GM18909 (cell line): ENCODE measurements at regions not wholly inside any gene's neighbourhood (a gene's known extent, or its start where the extent isn't known, plus 50 kb on each side); places are given as distances from the start of the nearest gene placed in this dataset.
"Not testable (repeated sequence)": the region's sequence is repeated elsewhere in the genome, so short reads cannot be mapped to it uniquely, and the experiment has no call there.

Experiments used
- ATAC-seq: cut with Tn5 transposase; IDR thresholded peaks from one replicate; pipeline ENCODE4 v1.9.1; 2021; ENCODE audit warnings: mild to moderate bottlenecking; ENCODE audit not compliant: unreplicated experiment, poor library complexity

DNA sequence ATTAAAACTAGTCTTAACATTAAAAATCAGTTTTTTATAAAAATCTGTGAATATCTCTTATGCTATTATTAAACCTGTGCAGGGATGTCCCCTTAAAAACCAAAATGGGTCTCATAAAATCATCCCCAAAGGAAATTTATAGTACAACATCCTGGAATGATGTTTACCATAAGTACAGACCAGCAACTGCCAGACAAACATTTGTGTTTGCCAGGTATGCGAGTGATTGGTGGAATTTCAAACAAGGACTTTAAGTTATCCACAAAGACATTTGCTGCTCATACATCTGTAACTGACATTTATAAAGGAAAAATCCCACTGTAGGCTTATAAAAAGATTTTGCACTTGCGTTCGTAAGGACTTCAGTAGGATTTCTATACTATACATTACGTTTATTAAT lies 1375.4 kb upstream of the WWC1 start:
- ATAC-seq: no peak

- ATAC-seq: no peak
Measured at GRCh38 chr5:166926138-166926537, 1365.3 kb upstream of the WWC1 start.

- ATAC-seq: not testable (repeated sequence)
Measured at GRCh38 chr5:166926806-166927475, 1364.5 kb upstream of the WWC1 start.

- ATAC-seq: no peak
Measured at GRCh38 chr5:166936351-166936750, 1355.1 kb upstream of the WWC1 start.

DNA sequence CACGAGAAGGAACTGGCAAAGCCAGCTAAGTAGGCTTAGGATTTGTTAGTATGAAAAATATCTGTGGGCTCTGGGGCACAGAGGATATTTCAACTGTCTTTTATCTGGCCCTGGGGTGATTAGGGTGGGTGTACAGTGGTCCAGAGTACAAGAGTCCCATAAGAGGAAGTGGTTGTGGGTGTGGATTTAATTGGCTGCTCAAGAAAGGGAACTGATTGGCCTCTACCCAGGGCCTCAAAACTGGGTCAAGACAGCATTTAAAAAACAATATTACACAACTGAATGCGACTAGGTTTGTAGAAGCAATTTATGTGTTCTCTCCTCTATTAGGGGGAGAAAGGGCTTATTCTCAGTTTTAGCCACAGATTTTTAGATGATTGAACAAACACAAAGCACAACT lies 1353.4 kb upstream of the WWC1 start:
- no peak for ATAC-seq

- no peak for ATAC-seq
Measured at GRCh38 chr5:166942948-166943347, 1348.5 kb upstream of the WWC1 start.

- no peak for ATAC-seq
Measured at GRCh38 chr5:166947045-166947444, 1344.4 kb upstream of the WWC1 start.

- ATAC-seq: no peak
Measured at GRCh38 chr5:166948679-166949078, 1342.8 kb upstream of the WWC1 start.

GRCh38 chr5:166952048-166952447 lies 1339.4 kb upstream of the WWC1 start:
- no peak for ATAC-seq

- no peak for ATAC-seq
Measured at GRCh38 chr5:166957782-166958181, 1333.7 kb upstream of the WWC1 start.

GRCh38 chr5:166959766-166960165 lies 1331.7 kb upstream of the WWC1 start:
- ATAC-seq: no peak

DNA sequence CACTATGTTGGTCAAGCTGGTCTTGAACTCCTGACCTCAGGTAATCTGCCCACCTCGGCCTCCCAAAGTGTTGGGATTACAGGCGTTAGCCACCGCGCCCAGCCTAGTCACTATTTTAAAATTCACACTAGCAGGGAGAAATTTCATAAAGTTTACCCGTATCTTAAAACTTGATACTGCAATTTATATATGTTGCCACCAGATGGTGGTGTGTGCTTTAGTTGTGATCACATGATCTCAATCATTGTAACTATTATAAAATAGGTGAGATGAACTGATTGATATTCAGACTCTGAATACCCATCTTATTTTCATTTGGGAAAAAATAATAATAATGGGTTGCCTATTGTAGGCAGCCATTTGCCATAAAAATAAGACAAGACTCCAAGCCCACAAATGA lies 1330.4 kb upstream of the WWC1 start:
- ATAC-seq: no peak

DNA sequence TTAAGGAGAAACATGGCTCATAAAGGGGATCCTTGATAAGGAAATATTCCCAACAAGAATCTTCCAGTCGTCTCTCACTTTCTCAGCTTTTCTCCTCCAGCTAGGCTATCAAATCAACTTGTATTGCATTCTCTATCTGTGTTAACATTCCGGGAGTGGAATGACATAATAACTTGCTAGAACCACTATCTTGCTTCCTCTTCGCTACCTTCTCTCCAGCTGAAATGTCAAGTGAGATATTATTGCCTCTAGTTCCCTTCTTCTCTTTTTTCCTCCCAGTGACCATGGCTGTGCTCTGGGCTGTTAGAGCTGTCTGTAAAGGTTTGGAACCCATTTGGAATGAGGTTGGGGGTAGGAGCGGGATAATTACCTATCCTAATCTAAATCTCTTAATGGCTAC lies 1329.5 kb upstream of the WWC1 start:
- no peak for ATAC-seq

DNA sequence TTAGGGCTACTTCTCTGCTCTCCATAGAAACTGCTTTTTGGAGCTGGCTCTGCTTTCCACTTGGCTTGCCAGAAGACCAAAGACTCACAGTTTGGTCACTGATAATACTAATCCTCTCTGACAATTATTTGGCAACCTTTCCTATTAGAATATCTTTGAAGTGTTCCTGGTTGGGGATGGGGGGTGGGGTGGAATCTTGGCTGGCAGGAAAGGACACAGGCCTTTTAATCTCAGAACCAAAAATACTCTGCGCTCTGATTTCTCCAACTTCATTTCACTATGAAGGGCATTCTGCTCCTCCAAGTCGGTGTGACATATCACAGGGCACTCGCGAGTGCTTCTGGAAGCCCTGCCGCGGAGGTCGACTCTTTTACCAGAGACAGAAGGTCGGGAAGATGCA lies 1329.0 kb upstream of the WWC1 start:
- ATAC-seq: no peak

DNA sequence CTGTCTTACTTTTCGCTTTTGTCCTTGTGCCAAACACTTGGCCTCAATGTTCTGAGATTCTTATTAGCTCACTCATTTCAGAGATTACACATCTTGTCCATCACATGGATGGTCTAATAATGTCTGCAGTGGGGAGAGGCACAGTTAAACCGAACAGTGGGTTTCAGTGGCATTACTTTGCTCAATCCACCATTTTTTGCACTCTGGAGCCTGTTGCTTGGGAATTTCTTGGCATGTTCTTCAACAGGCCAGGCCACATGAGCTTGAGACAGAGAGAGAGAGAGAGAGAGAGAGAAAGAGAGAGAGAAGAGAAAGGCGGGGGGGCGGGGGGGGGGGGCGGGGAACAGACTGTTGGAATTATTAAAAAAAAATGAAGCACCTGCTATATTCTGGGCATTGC lies 1327.8 kb upstream of the WWC1 start:
- no peak for ATAC-seq

DNA sequence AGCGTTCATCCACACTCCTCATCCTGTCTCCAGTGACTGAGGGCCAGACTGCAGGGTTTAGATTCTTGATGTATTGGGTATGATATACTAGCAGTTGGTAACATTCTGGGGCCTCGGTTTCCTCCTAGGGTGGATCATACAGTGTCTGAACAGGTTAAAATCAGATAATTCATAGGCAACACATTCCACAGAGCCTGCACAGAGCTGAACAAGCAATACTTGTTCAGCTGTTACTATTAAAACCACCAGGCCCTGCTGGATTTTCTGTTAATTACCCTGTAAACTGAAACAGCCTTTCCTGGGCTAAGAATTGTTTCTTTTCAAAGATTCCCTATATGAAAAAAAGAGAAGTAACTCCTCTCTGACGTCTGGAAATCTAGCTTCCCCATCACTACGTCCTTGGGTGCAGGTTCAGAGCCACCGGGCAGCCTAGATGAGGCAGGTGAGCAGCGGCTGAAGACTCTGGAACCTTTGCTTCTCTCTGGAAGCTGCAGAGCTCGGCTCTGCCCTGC lies 1313.5 kb upstream of the WWC1 start:
- ATAC-seq: no peak

GRCh38 chr5:166979307-166979895 lies 1312.0 kb upstream of the WWC1 start:
- no peak for ATAC-seq

DNA sequence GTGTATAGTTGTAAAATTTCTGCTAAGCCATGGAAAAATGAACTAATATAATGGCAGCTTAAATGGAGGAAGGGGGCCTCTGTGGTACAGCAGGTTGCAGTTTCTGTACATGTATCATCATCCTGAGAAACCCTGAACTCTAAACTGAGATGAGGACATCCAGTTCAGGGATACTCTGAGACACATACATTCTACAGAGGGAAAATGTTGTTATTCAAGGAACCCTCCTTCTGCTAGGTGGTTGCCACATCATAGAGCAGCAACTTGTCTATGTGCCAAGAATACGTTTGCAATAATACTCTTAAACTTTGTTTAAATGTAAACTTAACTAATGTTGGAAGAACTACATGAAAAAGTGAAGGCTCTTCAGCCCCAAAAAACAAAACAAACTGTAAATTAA lies 1310.8 kb upstream of the WWC1 start:
- ATAC-seq: no peak

GRCh38 chr5:166982226-166982625 lies 1309.2 kb upstream of the WWC1 start:
- no peak for ATAC-seq

DNA sequence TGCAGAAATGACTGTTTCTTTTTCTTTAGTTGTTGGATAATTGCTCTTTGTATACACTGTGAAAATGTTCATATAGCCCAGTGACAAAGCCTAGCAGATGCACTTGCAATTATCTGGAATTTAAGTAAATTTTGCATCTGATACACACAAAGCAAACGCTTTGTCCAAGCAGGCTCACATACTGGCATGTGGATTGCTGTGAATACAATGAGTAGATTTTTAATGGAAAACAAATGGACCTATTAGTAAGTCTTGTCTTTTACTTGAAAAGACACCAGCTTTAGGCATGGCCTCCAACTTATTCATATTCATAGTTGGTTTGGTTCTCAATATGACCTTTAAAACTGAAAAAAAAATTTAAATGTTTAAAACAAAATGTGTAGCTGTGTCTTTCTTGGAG lies 1299.8 kb upstream of the WWC1 start:
- no peak for ATAC-seq

DNA sequence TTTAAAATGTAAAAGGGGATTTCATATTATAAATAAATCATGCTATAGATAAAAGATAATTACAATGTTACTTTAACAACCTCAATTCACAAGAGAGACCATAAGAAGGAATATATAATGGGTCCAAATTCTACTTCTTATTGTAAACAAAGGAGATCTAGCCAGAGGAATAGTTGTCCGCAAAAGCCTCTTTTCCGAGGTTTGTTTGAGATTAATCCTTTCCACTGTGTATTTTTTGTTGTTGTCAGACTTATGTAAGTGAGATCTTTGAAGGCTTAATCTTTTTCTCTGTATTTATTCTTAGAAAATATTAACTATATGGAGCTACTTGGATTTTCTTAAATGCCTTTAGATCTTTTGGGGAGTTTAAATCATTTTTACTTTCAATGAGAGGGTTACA lies 1299.3 kb upstream of the WWC1 start:
- ATAC-seq: no peak
